Activated T-cell treated with anti-CD3 and anti-CD28 coated beads, Interleukin-2, amount 50 U/mL, for 72 hours (primary cell): ENCODE measurements at regions not wholly inside any gene's neighbourhood (a gene's known extent, or its start where the extent isn't known, plus 50 kb on each side); places are given as distances from the start of the nearest gene placed in this dataset.

Source experiments
- ATAC-seq, 2 donors: fragments of 150-1000 bp; cut with Tn5 transposase; replicated peaks in 1 of 2; 2 replicates each; pipeline ENCODE4 v1.10.0; 2021; ENCODE audit warnings: moderate library complexity in 2 of 2, mild to moderate bottlenecking in 1 of 2
- DNase-seq, 2 donors: peaks; one replicate each; pipeline ENCODE4 v3.0.0; 2021 to 2022; ENCODE audit warnings: mixed read lengths in 1 of 2
- H3K27ac Mint-ChIP-seq: one replicate; pipeline ENCODE4 v1.8.0; 2022; ENCODE audit warnings: mild to moderate bottlenecking, moderate library complexity, mixed read lengths
- H3K27me3 Mint-ChIP-seq: one replicate; pipeline ENCODE4 v1.8.0; 2022; ENCODE audit warnings: low read depth, mixed read lengths
- H3K36me3 Mint-ChIP-seq, 2 donors: one replicate each; pipeline ENCODE4 v1.8.0; 2022; ENCODE audit warnings: mixed read lengths in 2 of 2, mild to moderate bottlenecking in 1 of 2; ENCODE audit not compliant: insufficient read depth in 2 of 2
- H3K4me1 Mint-ChIP-seq: one replicate; pipeline ENCODE4 v1.8.0; 2022; ENCODE audit warnings: low read depth, mixed read lengths
- H3K4me3 Mint-ChIP-seq, 2 donors: one replicate each; pipeline ENCODE4 v1.8.0; 2022; ENCODE audit warnings: mild to moderate bottlenecking in 2 of 2, mixed read lengths in 2 of 2, moderate library complexity in 2 of 2
- H3K9me3 Mint-ChIP-seq, 2 donors: one replicate each; pipeline ENCODE4 v1.8.0; 2022; ENCODE audit warnings: mixed read lengths in 2 of 2

DNA sequence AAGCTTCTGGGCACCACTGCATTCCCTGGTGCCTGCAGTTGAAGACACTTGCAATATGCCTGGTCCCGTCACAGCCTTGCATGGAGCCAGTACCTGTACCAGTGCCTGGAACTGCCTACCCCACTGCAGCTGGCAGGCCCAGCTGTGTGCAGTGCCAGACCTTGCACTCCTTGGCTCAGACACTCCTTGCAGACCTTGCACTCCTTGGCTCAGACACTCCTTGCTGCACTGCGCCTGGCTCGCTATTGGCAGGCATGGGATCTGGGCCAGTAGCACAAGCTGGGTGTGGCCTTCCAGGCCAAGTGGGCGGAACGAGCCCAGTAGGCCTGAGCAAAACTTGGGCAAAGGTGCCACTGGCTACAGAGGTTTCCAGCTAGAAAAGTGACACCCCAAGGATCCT lies 1189.1 kb downstream of the GRIK2 start:
- H3K4me1 Mint-ChIP-seq, result no peaks in the 10 kb centered on the region
- ATAC-seq, result no peak
- no peak overlapping the region for H3K27ac Mint-ChIP-seq
- no peak overlapping the region for H3K4me3 Mint-ChIP-seq
- peaks cover 0 to 2% of the 10 kb centered on the region in 2 donors for H3K9me3 Mint-ChIP-seq
- no peaks in the 10 kb centered on the region for H3K27me3 Mint-ChIP-seq
- no peak for DNase-seq
- no peaks in the 10 kb centered on the region for H3K36me3 Mint-ChIP-seq

DNA sequence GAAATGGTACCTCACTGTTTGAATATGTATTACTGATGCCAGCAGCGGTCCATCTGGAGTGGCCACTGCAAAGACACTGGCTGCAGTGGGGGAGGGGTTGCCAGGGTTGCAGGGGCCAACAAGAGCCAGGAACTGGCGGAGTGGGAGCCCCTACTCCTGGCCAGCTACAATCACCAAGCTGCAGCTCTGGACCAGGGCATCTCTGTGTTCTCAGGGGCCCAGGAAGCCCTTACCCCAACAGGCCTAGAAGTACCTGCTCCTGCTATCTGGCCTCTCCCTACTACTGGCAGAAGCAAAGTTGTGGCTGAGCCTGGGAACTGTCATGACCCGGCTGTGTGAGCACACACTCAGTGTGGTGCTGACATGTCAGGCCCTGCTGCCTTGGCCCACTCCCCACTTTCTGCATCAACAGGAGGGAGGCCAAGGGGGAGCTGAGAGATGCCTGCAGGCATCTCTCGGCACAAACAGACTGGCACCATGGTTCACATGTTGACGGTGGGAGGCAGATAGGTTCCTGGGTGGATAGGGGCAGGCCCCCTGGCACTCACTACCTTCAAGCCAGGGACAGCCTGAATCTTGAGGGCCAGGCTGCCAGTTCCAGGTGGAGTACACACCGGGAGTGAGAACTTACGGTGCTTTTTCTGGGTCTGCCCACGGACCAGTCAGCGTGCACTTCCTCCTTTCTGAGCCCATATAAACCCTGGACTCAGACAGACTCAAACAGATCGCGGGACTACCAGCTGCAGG lies 1188.0 kb downstream of the GRIK2 start:
- Mint-ChIP-seq H3K27me3 (no peaks in the 10 kb centered on the region), H3K4me3 (no peak overlapping the region), H3K9me3 (peaks cover 0 to 2% of the 10 kb centered on the region in 2 donors), H3K4me1 (no peaks in the 10 kb centered on the region), H3K27ac (no peak overlapping the region), H3K36me3 (no peaks in the 10 kb centered on the region)
- ATAC-seq (no peak), DNase-seq (no peak)

DNA sequence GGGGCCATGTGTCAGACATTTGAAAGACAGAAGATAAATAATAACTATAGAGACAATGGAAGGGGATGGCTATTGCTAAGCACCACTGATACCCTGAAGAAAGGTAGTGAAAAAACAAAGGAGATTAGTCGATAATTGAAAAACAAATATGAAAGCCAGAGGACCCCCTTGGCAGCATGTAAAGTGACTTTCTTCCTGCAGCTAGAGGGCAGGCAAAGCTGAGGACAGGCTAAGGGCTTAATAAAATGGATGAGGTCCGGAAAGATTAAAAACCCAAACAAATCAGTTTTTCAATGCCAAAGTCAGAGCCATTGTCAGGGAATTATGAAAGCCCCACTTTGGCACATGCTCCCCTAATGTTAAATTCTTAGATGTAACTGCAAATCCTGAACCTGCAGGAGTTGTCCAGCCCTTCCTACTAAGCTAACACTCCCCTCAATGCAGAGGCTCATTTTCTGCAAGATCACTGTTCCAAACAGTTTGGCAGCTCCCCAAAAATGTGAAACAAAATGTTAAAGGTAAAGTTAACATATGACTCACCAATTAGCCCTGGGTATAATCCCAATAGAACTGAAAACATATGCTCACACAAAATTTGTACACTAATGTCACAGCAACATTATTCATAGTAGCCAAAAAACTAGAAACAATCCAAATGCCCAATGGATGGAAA lies 1177.9 kb downstream of the GRIK2 start:
- H3K4me3 Mint-ChIP-seq, result no peak overlapping the region
- no peaks in the 10 kb centered on the region for H3K27me3 Mint-ChIP-seq
- no peak for ATAC-seq
- H3K9me3 Mint-ChIP-seq, result peaks cover 3% of the 10 kb centered on the region in 2 donors
- no peaks in the 10 kb centered on the region for H3K36me3 Mint-ChIP-seq
- DNase-seq, result no peak
- H3K27ac Mint-ChIP-seq, result no peak overlapping the region
- H3K4me1 Mint-ChIP-seq, result no peaks in the 10 kb centered on the region

DNA sequence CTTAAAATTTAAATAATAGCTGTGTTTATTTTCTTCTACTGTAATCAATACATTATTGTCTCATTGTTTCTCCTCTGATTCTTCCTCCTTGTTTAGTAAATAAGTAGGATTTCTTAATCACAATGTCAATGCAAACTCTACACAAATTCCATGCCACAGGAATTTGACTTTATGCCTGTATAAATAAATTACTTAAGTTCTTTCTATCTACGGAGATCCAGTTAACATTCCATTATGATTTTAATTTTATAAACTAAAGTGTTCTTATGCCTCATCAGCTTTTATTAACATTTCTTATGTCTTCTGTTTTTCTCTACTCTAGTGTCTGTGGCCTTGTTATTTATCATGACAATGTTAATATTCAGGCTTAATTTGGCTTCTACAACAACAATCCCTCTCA lies 1169.2 kb downstream of the GRIK2 start:
- DNase-seq (no peak), ATAC-seq (no peak)
- no peaks in the 10 kb centered on the region for H3K36me3 Mint-ChIP-seq
- H3K27ac Mint-ChIP-seq, result no peak overlapping the region
- H3K9me3 Mint-ChIP-seq, result peaks cover 0 to 4% of the 10 kb centered on the region in 2 donors
- no peaks in the 10 kb centered on the region for H3K4me1 Mint-ChIP-seq
- H3K27me3 Mint-ChIP-seq, result no peaks in the 10 kb centered on the region
- H3K4me3 Mint-ChIP-seq, result no peak overlapping the region

DNA sequence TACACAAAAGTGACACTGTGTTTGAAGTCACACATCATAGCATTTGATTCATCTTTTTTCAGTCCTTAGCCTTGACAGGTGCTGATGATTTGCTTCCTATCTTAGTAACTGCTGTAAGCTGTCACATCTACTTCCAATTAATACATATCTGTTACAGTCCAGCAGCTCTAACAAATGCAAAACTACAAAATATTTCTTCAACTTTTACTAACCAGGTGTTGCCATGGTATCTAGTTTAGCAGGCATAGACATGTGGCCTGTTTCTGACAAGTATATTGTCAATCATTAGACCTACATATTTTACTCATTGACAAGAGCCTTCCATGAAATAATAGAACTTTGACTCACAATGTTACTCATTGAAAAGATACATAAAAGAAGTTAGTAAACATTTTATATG lies 1159.7 kb downstream of the GRIK2 start:
- DNase-seq (no peak), ATAC-seq (no peak)
- peaks cover 0 to 2% of the 10 kb centered on the region in 2 donors for H3K36me3 Mint-ChIP-seq
- H3K4me3 Mint-ChIP-seq, result no peak overlapping the region
- no peaks in the 10 kb centered on the region for H3K27me3 Mint-ChIP-seq
- no peaks in the 10 kb centered on the region for H3K4me1 Mint-ChIP-seq
- no peak overlapping the region for H3K27ac Mint-ChIP-seq
- peaks cover 0 to 1% of the 10 kb centered on the region in 2 donors for H3K9me3 Mint-ChIP-seq

DNA sequence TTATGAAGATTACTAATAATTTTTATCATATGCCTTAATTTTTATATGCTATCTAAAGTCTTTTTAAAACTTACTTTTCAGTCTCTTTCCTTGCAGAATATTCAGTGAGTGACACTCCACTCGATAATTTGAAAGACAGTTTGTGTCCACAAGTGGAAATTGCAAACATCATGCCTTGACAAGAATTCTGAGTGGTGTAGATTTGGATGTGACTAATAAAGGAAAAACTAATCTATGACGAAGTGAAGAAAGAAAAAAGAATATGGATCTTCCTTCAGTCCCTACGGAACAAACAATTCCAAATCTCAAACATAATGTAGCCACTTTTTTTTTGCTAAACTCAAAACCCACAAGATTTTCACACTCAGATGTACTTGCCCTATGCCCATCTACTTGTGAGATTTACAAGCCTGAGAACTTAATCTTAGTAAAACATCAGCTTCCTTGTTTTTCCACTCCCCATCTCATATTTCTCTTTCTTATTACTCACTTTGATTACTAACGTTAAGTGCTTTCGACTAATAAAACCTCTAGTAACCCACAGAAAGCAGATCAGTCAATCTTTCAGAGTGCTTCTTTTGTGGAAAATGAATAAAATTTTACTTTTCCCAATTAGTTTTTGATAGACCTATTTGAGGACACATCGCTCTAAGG lies 1155.8 kb downstream of the GRIK2 start:
- no peak for ATAC-seq
- DNase-seq, result no peak
- Mint-ChIP-seq H3K9me3 (peaks cover 2% of the 10 kb centered on the region in 2 donors), H3K4me1 (no peaks in the 10 kb centered on the region), H3K27ac (no peak overlapping the region), H3K27me3 (no peaks in the 10 kb centered on the region), H3K4me3 (no peak overlapping the region), H3K36me3 (peaks cover 0 to 2% of the 10 kb centered on the region in 2 donors)

DNA sequence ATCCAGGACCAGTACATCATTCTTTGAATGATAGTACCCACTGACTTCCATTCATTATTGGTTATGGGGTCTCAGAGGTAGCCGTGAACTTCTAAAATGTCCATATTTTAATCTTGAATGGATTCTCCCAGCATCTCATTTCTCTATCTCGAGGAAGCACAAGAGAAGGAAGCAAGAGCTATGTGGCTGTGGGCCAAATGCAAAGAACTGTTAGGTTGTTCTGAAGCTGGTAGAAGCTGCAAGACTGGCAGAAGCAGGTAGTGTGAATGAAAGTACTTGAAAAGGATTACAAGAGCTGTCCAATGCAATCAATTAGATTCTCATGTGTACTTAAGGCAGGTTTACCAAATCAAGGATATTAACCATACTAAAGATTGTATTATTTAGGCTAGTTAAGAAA lies 1131.8 kb downstream of the GRIK2 start:
- Mint-ChIP-seq H3K9me3 (peaks cover 3 to 5% of the 10 kb centered on the region in 2 donors), H3K27ac (no peak overlapping the region), H3K27me3 (no peaks in the 10 kb centered on the region), H3K36me3 (no peaks in the 10 kb centered on the region), H3K4me3 (no peak overlapping the region), H3K4me1 (no peaks in the 10 kb centered on the region)
- ATAC-seq (no peak), DNase-seq (no peak)

DNA sequence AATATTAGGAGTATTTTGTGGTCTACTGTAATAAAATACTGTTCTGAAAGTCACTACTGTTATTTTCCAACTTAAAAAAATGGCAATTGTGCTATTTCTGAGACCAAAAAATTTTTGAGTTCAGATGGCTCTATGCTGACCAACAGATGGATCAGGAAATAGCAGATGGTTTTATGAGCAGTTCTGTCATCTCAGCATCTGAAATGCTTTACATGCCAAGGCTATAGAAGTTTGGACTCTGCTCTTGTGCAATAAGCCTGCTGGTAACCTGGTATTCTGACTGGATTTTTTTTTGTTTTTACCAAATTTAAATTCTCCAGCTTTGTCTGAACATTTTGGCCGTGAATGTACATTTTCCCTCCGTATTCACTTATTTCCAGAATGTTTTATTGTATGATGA lies 1127.5 kb downstream of the GRIK2 start:
- Mint-ChIP-seq H3K36me3 (no peaks in the 10 kb centered on the region), H3K4me1 (no peaks in the 10 kb centered on the region), H3K27me3 (no peaks in the 10 kb centered on the region), H3K27ac (no peak overlapping the region), H3K9me3 (peaks cover 0 to 4% of the 10 kb centered on the region in 2 donors), H3K4me3 (no peak overlapping the region)
- no peak for DNase-seq
- ATAC-seq, result no peak

DNA sequence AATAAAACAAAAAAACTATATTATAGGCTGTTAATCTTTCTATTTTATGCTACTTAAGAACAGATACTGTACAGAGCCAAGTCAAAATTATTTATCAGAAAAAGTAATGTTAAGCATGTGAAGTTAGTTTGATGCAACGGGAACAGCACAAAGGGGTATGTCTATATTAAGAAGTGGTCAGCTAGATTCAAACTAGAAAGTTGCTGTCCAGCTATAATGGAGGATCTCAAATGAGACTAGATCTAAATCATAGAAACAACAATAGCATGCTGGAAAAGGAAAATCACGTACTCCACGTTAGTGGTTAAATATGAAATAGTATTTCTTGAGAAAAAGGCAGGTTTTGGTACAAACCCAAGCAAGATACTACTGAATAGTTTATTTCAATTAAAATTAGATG lies 1124.0 kb downstream of the GRIK2 start:
- H3K36me3 Mint-ChIP-seq, result no peaks in the 10 kb centered on the region
- H3K27ac Mint-ChIP-seq, result no peak overlapping the region
- H3K4me3 Mint-ChIP-seq, result no peak overlapping the region
- no peaks in the 10 kb centered on the region for H3K4me1 Mint-ChIP-seq
- DNase-seq, result no peak
- no peaks in the 10 kb centered on the region for H3K27me3 Mint-ChIP-seq
- no peak for ATAC-seq
- H3K9me3 Mint-ChIP-seq, result no peaks in the 10 kb centered on the region

DNA sequence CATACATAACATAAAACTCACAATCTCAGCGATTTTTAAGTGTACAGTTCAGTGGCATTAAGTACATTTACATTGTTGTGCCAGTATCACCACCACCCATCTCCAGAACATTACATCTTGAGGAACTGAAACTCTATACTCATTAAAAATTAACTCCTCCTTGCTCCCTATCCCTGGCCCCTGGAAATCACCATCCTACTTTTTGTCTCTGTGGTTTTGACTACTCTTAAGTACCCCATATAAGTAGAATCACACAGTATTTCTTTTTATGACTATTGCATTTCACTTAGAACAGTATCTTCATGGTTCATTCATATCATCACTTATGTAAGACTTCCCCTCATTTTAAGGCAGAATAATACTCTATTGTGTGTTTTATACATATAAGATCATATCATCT lies 1108.1 kb downstream of the GRIK2 start:
- no peak for ATAC-seq
- no peak for DNase-seq
- H3K4me1 Mint-ChIP-seq, result no peaks in the 10 kb centered on the region
- no peaks in the 10 kb centered on the region for H3K27me3 Mint-ChIP-seq
- H3K9me3 Mint-ChIP-seq, result peaks cover 6 to 14% of the 10 kb centered on the region in 2 donors
- H3K36me3 Mint-ChIP-seq, result peaks cover 0 to 2% of the 10 kb centered on the region in 2 donors
- no peak overlapping the region for H3K27ac Mint-ChIP-seq
- H3K4me3 Mint-ChIP-seq, result no peak overlapping the region

DNA sequence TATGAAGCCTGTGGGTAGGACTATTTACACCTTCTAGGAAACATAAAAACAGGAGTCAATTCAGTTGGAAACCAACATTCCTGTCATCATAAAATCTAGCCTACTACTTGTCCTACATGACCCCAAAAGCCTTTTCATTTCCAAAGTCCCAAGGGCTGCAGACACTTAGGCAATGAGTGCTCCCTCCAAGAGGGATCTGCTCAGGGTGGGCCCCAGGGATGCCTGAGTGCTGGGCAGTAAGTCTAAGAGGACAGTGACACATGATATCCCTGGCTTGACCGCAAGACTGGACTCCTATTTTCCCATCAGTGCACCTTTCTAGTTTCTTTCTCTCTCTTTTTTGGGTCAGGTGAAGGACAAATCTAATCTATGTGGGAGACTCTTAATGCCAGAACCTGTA lies 1101.3 kb downstream of the GRIK2 start:
- no peaks in the 10 kb centered on the region for H3K4me1 Mint-ChIP-seq
- no peak for ATAC-seq

DNA sequence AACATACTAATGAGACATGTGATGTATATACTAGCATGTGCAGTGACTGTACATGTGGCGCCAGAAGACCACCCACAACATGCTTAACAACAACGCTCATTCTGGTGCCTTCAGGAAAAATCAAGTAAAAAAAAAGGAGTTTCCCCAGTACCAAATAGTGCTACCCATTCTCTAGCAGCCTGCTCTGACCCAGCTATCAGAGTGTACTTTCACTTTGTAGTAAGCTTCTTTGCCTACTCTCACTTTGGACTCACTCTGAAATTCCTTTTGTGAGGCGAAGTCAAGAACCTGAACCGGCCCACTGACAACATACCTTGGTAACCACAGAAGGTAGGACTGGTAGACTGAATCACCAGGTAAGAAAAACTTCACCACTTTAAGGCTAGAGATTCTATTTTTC lies 1100.0 kb downstream of the GRIK2 start:
- DNase-seq (no peak), ATAC-seq (no peak)
- H3K36me3 Mint-ChIP-seq, result no peaks in the 10 kb centered on the region
- no peak overlapping the region for H3K4me3 Mint-ChIP-seq
- no peaks in the 10 kb centered on the region for H3K27me3 Mint-ChIP-seq
- peaks cover 9 to 20% of the 10 kb centered on the region in 2 donors for H3K9me3 Mint-ChIP-seq
- H3K27ac Mint-ChIP-seq, result no peak overlapping the region
- no peaks in the 10 kb centered on the region for H3K4me1 Mint-ChIP-seq

More for the DNA sequence above, 1101.3 kb downstream of the GRIK2 start:
- no peak for DNase-seq
- H3K27ac Mint-ChIP-seq, result no peak overlapping the region
- peaks cover 11 to 20% of the 10 kb centered on the region in 2 donors for H3K9me3 Mint-ChIP-seq
- H3K4me3 Mint-ChIP-seq, result no peak overlapping the region
- H3K27me3 Mint-ChIP-seq, result no peaks in the 10 kb centered on the region
- H3K36me3 Mint-ChIP-seq, result no peaks in the 10 kb centered on the region

DNA sequence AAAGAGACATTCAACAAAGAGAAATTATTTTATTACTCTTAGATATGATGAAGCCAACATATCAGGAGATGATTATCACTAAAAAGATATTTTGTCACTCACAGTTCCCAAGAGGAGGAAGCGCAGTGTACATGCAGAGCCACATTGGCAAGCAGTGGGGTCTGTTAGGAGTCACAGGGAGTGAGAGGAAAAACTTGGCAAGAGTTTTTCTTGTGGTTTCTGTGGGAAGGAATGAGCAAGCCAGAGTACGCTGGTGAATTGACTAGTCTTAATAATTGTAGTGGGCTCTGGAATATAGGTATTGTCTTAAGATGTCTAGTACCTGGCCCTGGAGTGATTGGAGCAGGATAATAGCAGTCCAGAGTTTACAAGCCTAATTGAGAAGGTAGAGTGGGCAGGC lies 1095.2 kb downstream of the GRIK2 start:
- ATAC-seq (no peak), DNase-seq (no peak)
- H3K9me3 Mint-ChIP-seq, result peaks cover 4 to 7% of the 10 kb centered on the region in 2 donors
- no peak overlapping the region for H3K4me3 Mint-ChIP-seq
- H3K36me3 Mint-ChIP-seq, result no peaks in the 10 kb centered on the region
- H3K27ac Mint-ChIP-seq, result no peak overlapping the region
- no peaks in the 10 kb centered on the region for H3K4me1 Mint-ChIP-seq
- H3K27me3 Mint-ChIP-seq, result no peaks in the 10 kb centered on the region
